H9 (cell line): ENCODE measurements at regions not wholly inside any gene's neighbourhood (a gene's known extent, or its start where the extent isn't known, plus 50 kb on each side); places are given as distances from the start of the nearest gene placed in this dataset.

Experiments
- DNase-seq: peaks from one replicate; pipeline ENCODE4 v3.0.0-alpha.2; 2017
- H2AFZ ChIP-seq: one replicate; pipeline ENCODE4 v1.6.1; 2013; ENCODE audit warnings: mild to moderate bottlenecking, low read length, control low read depth, moderate library complexity
- H2AK5ac ChIP-seq: 2 replicates; pipeline ENCODE4 v1.6.1; 2013; ENCODE audit warnings: low read length, control low read depth, mixed read lengths; ENCODE audit not compliant: insufficient read length
- H2BK120ac ChIP-seq: one replicate; pipeline ENCODE4 v1.6.1; 2013; ENCODE audit warnings: low read depth, mild to moderate bottlenecking, low read length, control low read depth, inconsistent platforms; ENCODE audit not compliant: poor library complexity, severe bottlenecking
- H2BK12ac ChIP-seq: 2 replicates; pipeline ENCODE4 v1.6.1; 2013; ENCODE audit warnings: low read length, control low read depth, mixed read lengths, low read depth; ENCODE audit not compliant: insufficient read length
- H2BK15ac ChIP-seq: 2 replicates; pipeline ENCODE4 v1.6.1; 2013; ENCODE audit warnings: low read depth, low read length, control low read depth
- H2BK20ac ChIP-seq: one replicate; pipeline ENCODE4 v1.6.1; 2013; ENCODE audit warnings: low read depth, mild to moderate bottlenecking, low read length, control low read depth, inconsistent platforms; ENCODE audit not compliant: poor library complexity, severe bottlenecking
- H2BK5ac ChIP-seq: 2 replicates; pipeline ENCODE4 v1.6.1; 2013; ENCODE audit warnings: low read length, control low read depth, mixed read lengths; ENCODE audit not compliant: insufficient read length
- H3K14ac ChIP-seq: 2 replicates; pipeline ENCODE4 v1.6.1; 2013; ENCODE audit warnings: low read length, control low read depth; ENCODE audit not compliant: insufficient read depth
- H3K18ac ChIP-seq: 2 replicates; pipeline ENCODE4 v1.6.1; 2013; ENCODE audit warnings: low read depth, mild to moderate bottlenecking, mixed read lengths, low read length, control low read depth; ENCODE audit not compliant: insufficient read length
- H3K23ac ChIP-seq: 2 replicates; pipeline ENCODE4 v1.6.1; 2013; ENCODE audit warnings: low read length, control low read depth, mixed read lengths, low read depth; ENCODE audit not compliant: insufficient read length
- H3K23me2 ChIP-seq: 2 replicates; pipeline ENCODE4 v1.6.1; 2013; ENCODE audit warnings: low read depth, mild to moderate bottlenecking, mixed read lengths, low read length, control low read depth; ENCODE audit not compliant: insufficient read length, poor library complexity, severe bottlenecking
- H3K27ac ChIP-seq: 2 replicates; pipeline ENCODE4 v1.5.1; 2013; ENCODE audit warnings: low read length, control low read depth, mixed read lengths, low read depth; ENCODE audit not compliant: insufficient read length
- H3K27me3 ChIP-seq: 2 replicates; pipeline ENCODE4 v1.6.1; 2013; ENCODE audit warnings: low read length, control low read depth, inconsistent platforms; ENCODE audit not compliant: insufficient read depth
- H3K4ac ChIP-seq: 2 replicates; pipeline ENCODE4 v1.6.1; 2013; ENCODE audit warnings: low read depth, mild to moderate bottlenecking, control low read depth, inconsistent platforms, low read length, moderate library complexity
- H3K4me1 ChIP-seq: 2 replicates; pipeline ENCODE4 v1.6.1; 2013; ENCODE audit warnings: low read length, control low read depth, inconsistent platforms; ENCODE audit not compliant: insufficient read depth
- H3K4me2 ChIP-seq: 2 replicates; pipeline ENCODE4 v1.6.1; 2013; ENCODE audit warnings: low read length, control low read depth, mixed read lengths; ENCODE audit not compliant: insufficient read length, insufficient read depth
- H3K56ac ChIP-seq: 2 replicates; pipeline ENCODE4 v1.6.1; 2013; ENCODE audit warnings: low read depth, mild to moderate bottlenecking, mixed read lengths, low read length, control low read depth; ENCODE audit not compliant: insufficient read length
- H3K79me1 ChIP-seq: 2 replicates; pipeline ENCODE4 v1.6.1; 2013; ENCODE audit warnings: low read depth, mild to moderate bottlenecking, moderate library complexity, low read length, control low read depth, inconsistent platforms; ENCODE audit not compliant: insufficient read depth, poor library complexity, severe bottlenecking
- H3K79me2 ChIP-seq: 2 replicates; pipeline ENCODE4 v1.6.1; 2013; ENCODE audit warnings: low read length, control low read depth, inconsistent platforms; ENCODE audit not compliant: insufficient read depth
- H3K9ac ChIP-seq: 2 replicates; pipeline ENCODE4 v1.6.1; 2013; ENCODE audit warnings: low read length, control low read depth, mixed read lengths; ENCODE audit not compliant: insufficient read length; ENCODE audit errors: extremely low read depth
- H3K9me3 ChIP-seq: one replicate; pipeline ENCODE4 v1.6.1; 2013; ENCODE audit warnings: low read depth, low read length, inconsistent platforms; ENCODE audit not compliant: control insufficient read depth
- H3T11ph ChIP-seq: one replicate; pipeline ENCODE4 v1.6.1; 2013; ENCODE audit warnings: mild to moderate bottlenecking, low read length, control low read depth, inconsistent platforms
- H4K20me1 ChIP-seq: one replicate; pipeline ENCODE4 v1.6.1; 2013; ENCODE audit not compliant: control insufficient read depth, insufficient read length, insufficient read depth
- H4K5ac ChIP-seq: 2 replicates; pipeline ENCODE4 v1.6.1; 2013; ENCODE audit warnings: low read depth, mild to moderate bottlenecking, mixed read lengths, low read length, control low read depth; ENCODE audit not compliant: insufficient read length
- H4K8ac ChIP-seq: replicated peaks from 2 replicates; pipeline ENCODE4 v1.6.1; 2013; ENCODE audit warnings: low read length, control low read depth, mixed read lengths, low read depth; ENCODE audit not compliant: insufficient read length
- H4K91ac ChIP-seq: 2 replicates; pipeline ENCODE4 v1.6.1; 2013; ENCODE audit warnings: low read depth, mild to moderate bottlenecking, moderate library complexity, mixed read lengths, low read length, control low read depth; ENCODE audit not compliant: insufficient read length
- H3K27ac Mint-ChIP-seq, 3 experiments: 2 replicates in 2 of 3; 3 replicates in 1 of 3; pipeline ENCODE4 v1.8.0; 2020 to 2021; ENCODE audit warnings: mixed read lengths in 3 of 3, mild to moderate bottlenecking in 1 of 3, moderate library complexity in 1 of 3
- H3K27me3 Mint-ChIP-seq: 2 replicates; pipeline ENCODE4 v1.8.0; 2021; ENCODE audit warnings: low read depth, mild to moderate bottlenecking, moderate library complexity, mixed read lengths
- H3K36me3 Mint-ChIP-seq, 3 experiments: 2 replicates in 2 of 3; 3 replicates in 1 of 3; pipeline ENCODE4 v1.8.0; 2020 to 2021; ENCODE audit warnings: low read depth in 3 of 3, mixed read lengths in 3 of 3; ENCODE audit not compliant: insufficient read depth in 1 of 3
- H3K4me1 Mint-ChIP-seq, 2 experiments: 2 replicates each; pipeline ENCODE4 v1.8.0; 2020; ENCODE audit warnings: mixed read lengths in 2 of 2
- H3K4me3 Mint-ChIP-seq, 2 experiments: 2 replicates in 1 of 2; 3 replicates in 1 of 2; pipeline ENCODE4 v1.8.0; 2020 to 2021; ENCODE audit warnings: mild to moderate bottlenecking in 2 of 2, mixed read lengths in 2 of 2, moderate library complexity in 1 of 2
- H3K9me3 Mint-ChIP-seq, 2 experiments: 2 replicates in 1 of 2; 3 replicates in 1 of 2; pipeline ENCODE4 v1.8.0; 2020; ENCODE audit warnings: mild to moderate bottlenecking in 2 of 2, mixed read lengths in 2 of 2, moderate library complexity in 1 of 2
- WGBS: extraction: QIAGEN DNeasy Blood & Tissue Kit; methylation state at CpG from one replicate; pipeline ENCODE4 v1.1.7; 2013; ENCODE audit warnings: missing lambda C conversion rate, low lambda C conversion rate, mixed read lengths; ENCODE audit not compliant: insufficient read length; ENCODE audit errors: extremely low coverage; 5-methylcytosine and 5-hydroxymethylcytosine counted together
- TF ChIP-seq, protein P1 (sequence below): fragments of 200-600 bp; sonication (generic); conservative IDR thresholded peaks from 3 replicates; pipeline ENCODE4 v1.8.0; 2021; ENCODE audit warnings: antibody characterized with exemption, mild to moderate bottlenecking

DNA sequence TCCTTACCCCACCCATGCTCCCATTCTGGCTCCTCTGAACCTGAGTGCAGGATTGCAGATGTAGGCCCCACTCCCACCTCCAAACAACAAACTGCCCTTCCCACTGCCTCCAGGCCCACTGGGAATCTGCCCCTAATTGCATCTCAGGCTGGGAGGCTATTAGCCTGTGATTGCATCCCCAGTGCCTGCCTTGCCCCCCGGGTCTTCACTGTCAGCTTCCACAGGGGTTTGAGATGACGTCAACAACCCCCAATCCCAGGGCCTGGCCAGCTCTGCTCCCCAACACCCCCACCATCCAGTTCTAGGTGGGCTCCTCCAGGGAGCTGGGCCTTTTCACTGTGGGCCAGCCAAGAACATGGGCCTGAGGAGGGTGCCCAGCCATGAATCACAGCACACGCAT lies 91.5 kb downstream of the PCDH1 start:
- Histone ChIP-seq H3K4me2 (no peak overlapping the region), H3K79me2 (no peaks in the 10 kb centered on the region), H3K18ac (no peak overlapping the region), H2BK20ac (no peak overlapping the region), H2AK5ac (no peak overlapping the region), H3K56ac (no peak overlapping the region), H4K8ac (no peak overlapping the region), H2BK15ac (no peak overlapping the region), H4K20me1 (no peaks in the 10 kb centered on the region), H3K23me2 (no peaks in the 10 kb centered on the region), H2BK12ac (no peak overlapping the region), H3K9ac (no peak overlapping the region), H4K91ac (no peak overlapping the region), H3K27ac (no peak overlapping the region), H3K23ac (no peak overlapping the region), H3K4me1 (peaks cover 1% of the 10 kb centered on the region; the same call in 1 of the 2 replicates), H3K9me3 (no peaks in the 10 kb centered on the region), H3K27me3 (no peaks in the 10 kb centered on the region), H4K5ac (no peak overlapping the region), H3K79me1 (no peaks in the 10 kb centered on the region), H2AFZ (no peak overlapping the region), H3T11ph (no peak overlapping the region), H2BK5ac (no peak overlapping the region), H3K14ac (no peak overlapping the region), H3K4ac (no peak overlapping the region), H2BK120ac (no peak overlapping the region)
- no peak for DNase-seq
- Mint-ChIP-seq H3K27ac (no peak overlapping the region), H3K9me3 (no peaks in the 10 kb centered on the region), H3K27me3 (peaks cover 6% of the 10 kb centered on the region), H3K4me1 (peaks cover 21 to 41% of the 10 kb centered on the region in 2 experiments), H3K36me3 (peaks cover 0 to 1% (median 0%) of the 10 kb centered on the region in 3 experiments; a peak in 1 of 7 replicates), H3K4me3 (no peak overlapping the region)
- no CpG with 5 or more reads among the region's 3 CpGs for WGBS
- TF ChIP-seq, protein P1, sequence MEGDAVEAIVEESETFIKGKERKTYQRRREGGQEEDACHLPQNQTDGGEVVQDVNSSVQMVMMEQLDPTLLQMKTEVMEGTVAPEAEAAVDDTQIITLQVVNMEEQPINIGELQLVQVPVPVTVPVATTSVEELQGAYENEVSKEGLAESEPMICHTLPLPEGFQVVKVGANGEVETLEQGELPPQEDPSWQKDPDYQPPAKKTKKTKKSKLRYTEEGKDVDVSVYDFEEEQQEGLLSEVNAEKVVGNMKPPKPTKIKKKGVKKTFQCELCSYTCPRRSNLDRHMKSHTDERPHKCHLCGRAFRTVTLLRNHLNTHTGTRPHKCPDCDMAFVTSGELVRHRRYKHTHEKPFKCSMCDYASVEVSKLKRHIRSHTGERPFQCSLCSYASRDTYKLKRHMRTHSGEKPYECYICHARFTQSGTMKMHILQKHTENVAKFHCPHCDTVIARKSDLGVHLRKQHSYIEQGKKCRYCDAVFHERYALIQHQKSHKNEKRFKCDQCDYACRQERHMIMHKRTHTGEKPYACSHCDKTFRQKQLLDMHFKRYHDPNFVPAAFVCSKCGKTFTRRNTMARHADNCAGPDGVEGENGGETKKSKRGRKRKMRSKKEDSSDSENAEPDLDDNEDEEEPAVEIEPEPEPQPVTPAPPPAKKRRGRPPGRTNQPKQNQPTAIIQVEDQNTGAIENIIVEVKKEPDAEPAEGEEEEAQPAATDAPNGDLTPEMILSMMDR = no peak
